GM12892 (cell line): ENCODE measurements at regions not wholly inside any gene's neighbourhood (a gene's known extent, or its start where the extent isn't known, plus 50 kb on each side); places are given as distances from the start of the nearest gene placed in this dataset.

Experiments used
- DNase-seq: peaks from one replicate; pipeline ENCODE4 v3.0.0; 2011; ENCODE audit not compliant: insufficient read length
- FAIRE-seq: peaks from 2 replicates; lab custom pipeline; 2011; peaks lifted over from hg19 to GRCh38; lab: Jason Lieb, UNC
- POLR2A ChIP-seq: IDR thresholded peaks from 2 replicates; pipeline ENCODE4 v1.6.1; 2011; ENCODE audit warnings: low read depth, low read length, control low read depth
- POLR2AphosphoS5 ChIP-seq: IDR thresholded peaks from 2 replicates; pipeline ENCODE4 v1.6.1; 2011; ENCODE audit warnings: low read depth, low read length, control low read depth
- TAF1 ChIP-seq: IDR thresholded peaks from 2 replicates; pipeline ENCODE4 v1.6.1; 2011; ENCODE audit warnings: low read depth, mild to moderate bottlenecking, control low read depth, low read length, borderline replicate concordance

DNA sequence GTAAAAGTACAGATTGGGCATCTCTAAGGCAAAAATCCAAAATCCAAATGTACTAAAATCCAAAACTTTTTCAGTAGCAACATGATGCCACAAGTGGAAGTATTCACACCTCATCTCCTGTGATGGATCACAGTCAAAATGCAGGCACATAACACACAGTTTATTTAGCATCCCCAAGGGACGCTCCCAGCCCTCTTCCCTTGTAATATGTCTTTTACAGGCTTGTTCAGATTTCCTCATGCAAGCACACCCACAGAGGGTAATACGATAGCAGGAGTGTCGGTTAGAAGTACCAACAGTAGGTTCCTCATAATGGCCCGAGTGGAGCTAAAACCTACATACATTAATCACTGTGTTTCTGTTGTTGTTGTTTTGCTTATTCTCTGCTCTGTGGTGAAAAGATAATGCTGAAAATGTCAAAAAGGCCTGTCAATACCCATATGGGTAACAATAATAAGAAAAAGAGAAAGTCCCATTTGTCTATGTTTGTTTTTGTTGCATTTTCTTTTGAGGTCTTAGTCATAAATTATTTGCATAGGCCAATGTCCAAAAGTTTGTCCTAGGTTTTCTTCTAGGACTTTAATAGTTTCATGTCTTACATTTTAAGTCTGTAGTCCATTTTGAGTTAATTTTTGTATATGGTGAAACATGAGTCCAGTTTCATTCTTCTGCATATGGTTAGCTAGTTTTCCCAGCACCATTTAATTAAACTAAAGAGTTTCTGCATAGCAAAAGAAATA lies 133.1 kb downstream of the LRIG3 start:
- FAIRE-seq (no peak), DNase-seq (no peak)
- TF ChIP-seq POLR2A (no peak), POLR2AphosphoS5 (no peak), TAF1 (no peak)

GRCh38 chr12:58794859-58795258 lies 125.4 kb downstream of the LRIG3 start:
- TF ChIP-seq POLR2A (no peak), POLR2AphosphoS5 (no peak), TAF1 (no peak)
- no peak for DNase-seq
- no peak for FAIRE-seq

- FAIRE-seq = no peak
- no peak for DNase-seq
- no peak for TF ChIP-seq TAF1
- TF ChIP-seq POLR2A = no peak
- TF ChIP-seq POLR2AphosphoS5 = no peak
Observed at GRCh38 chr12:58795825-58796224, 124.5 kb downstream of the LRIG3 start.

DNA sequence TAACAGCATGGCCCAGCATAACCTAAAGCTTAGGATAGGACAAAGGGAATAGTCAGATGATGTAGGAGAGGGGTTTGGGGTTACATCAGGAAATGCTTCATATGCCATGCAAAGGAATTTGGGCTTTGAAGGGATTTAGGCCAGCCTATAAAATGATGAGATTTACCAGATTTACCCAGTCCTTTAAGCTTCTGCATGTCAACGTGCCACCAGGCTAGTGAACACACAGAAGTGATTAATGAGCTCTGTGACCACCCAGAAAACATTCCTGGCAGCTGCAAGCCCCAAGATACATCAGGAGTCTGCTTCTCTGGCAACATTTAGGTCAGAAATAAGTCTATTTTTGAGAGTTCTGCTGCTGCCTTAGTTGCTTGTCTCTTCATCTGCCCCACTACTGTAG lies 118.3 kb downstream of the LRIG3 start:
- TF ChIP-seq TAF1 = no peak
- no peak for TF ChIP-seq POLR2AphosphoS5
- TF ChIP-seq POLR2A = no peak
- no peak for FAIRE-seq
- DNase-seq = no peak

GRCh38 chr12:58803908-58804307 lies 116.4 kb downstream of the LRIG3 start:
- no peak for FAIRE-seq
- no peak for DNase-seq
- no peak for TF ChIP-seq TAF1
- TF ChIP-seq POLR2A = no peak
- TF ChIP-seq POLR2AphosphoS5 = no peak

GRCh38 chr12:58804749-58805148 lies 115.6 kb downstream of the LRIG3 start:
- TF ChIP-seq POLR2AphosphoS5 (no peak), TAF1 (no peak), POLR2A (no peak)
- no peak for FAIRE-seq

GRCh38 chr12:58809064-58809607 lies 111.2 kb downstream of the LRIG3 start:
- FAIRE-seq (no peak), DNase-seq (no peak)
- TF ChIP-seq TAF1 (no peak), POLR2AphosphoS5 (no peak), POLR2A (no peak)

More at GRCh38 chr12:58804749-58805148, 115.6 kb downstream of the LRIG3 start:
- no peak for DNase-seq

DNA sequence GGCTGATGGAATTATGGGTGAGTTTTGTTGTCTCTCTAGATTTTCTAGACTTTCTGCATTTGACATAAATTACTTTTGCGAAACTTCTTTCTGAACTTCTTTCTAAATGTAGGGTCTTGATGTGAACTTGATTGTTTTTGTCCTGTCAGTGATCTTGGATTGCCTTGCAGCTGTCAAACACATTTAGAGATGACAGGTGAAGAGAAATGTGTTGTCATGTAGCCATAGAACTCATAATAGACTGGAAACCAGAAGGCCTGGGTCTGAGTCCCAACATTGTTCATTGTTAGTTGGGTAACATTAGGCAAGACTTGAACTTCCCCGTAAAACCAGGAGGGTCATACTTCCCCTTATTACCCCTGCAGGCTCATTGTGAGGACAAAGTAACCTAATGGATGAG lies 109.0 kb downstream of the LRIG3 start:
- no peak for TF ChIP-seq TAF1
- no peak for TF ChIP-seq POLR2AphosphoS5
- TF ChIP-seq POLR2A = no peak
- FAIRE-seq (no peak), DNase-seq (no peak)

DNA sequence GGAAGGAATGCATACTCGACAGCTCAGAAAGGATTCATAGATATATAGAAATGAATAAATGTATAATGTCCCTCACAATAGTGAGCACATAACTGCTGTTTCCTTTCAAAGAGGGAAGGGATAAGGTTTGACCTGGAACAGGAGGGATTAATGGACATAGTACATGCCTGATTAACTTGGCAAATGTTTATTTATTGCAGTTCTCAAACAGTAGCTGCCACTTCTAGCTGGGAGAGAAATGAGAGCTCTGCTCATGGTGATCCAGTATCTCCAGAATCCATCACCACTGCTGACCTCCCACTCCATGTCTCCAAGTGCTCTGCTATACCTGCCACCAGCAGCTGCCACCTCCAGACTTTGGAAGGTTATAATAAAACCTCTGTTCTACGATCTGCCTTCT lies 108.1 kb downstream of the LRIG3 start:
- FAIRE-seq (no peak), DNase-seq (no peak)
- TF ChIP-seq POLR2A (no peak), POLR2AphosphoS5 (no peak), TAF1 (no peak)

DNA sequence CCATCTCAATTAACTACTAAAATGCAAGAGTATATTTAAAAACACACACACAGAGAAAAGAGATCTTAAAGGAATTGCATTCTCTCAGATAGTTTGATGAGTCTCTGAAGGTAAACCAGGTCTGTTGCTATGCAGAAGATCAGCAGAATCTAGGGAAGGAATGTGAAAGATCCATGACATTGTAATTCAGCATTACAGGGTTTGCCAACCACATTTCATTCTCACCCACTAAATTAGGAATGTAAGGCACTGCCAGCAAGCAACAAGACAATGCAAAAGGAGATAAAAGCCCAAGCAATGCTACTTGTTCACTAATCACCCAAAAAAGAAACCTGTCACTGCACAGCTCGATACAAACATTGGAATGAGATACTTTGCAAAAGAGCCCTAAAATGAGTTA lies 106.3 kb downstream of the LRIG3 start:
- no peak for DNase-seq
- no peak for TF ChIP-seq POLR2AphosphoS5
- TF ChIP-seq TAF1 = no peak
- TF ChIP-seq POLR2A = no peak
- FAIRE-seq = no peak

DNA sequence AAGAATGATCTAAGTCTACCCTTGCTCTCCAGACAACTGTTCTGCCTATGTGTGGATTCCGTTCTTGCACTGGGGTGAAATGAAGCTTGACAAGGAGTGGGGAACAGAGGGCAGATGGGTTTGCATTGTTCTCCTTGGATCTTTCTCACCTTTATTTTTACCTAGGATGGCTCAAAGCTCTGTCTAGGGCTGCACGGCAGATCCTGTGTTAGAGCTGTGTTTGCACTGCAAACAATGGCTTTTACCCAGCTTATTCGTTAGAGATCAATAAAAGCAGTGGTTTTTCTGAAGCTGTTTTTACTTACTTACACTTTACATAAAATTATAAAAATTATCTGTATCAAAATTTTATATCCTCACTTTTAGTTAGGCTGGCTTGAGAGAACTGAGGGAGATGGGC lies 105.1 kb downstream of the LRIG3 start:
- DNase-seq = no peak
- no peak for TF ChIP-seq TAF1
- no peak for FAIRE-seq

- FAIRE-seq (no peak), DNase-seq (no peak)
- no peak for TF ChIP-seq POLR2AphosphoS5
- TF ChIP-seq POLR2A = no peak
- TF ChIP-seq TAF1 = no peak
Observed at GRCh38 chr12:58818546-58818945, 101.8 kb downstream of the LRIG3 start.
